ENCODE measurements at regions not wholly inside any gene's neighbourhood (a gene's known extent, or its start where the extent isn't known, plus 50 kb on each side); places are given as distances from the start of the nearest gene placed in this dataset.

GRCh38 chr13:67736646-67737420, 506.7 kb upstream of the PCDH9 start:
- no peak for TF ChIP-seq EP300 (IDR thresholded peaks at IDR 0.05)
- peak; percentile 27; the same call in 1 of the 3 replicates for TF ChIP-seq CTCF (IDR thresholded peaks at IDR 0.05)
- TF ChIP-seq, protein P1, sequence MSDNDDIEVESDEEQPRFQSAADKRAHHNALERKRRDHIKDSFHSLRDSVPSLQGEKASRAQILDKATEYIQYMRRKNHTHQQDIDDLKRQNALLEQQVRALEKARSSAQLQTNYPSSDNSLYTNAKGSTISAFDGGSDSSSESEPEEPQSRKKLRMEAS (IDR thresholded peaks at IDR 0.05), result no peak
- no peak for TF ChIP-seq TP53 (CRISPR knock-in tag; IDR thresholded peaks at IDR 0.05)
- no peak for TF ChIP-seq TFCP2L1 (CRISPR knock-in tag; IDR thresholded peaks at IDR 0.05)
- no peak for TF ChIP-seq ZC3H11A (IDR thresholded peaks at IDR 0.05)
- TF ChIP-seq CEBPB (IDR thresholded peaks at IDR 0.05), result no peak
- TF ChIP-seq USF2 (IDR thresholded peaks at IDR 0.05), result no peak
- no peak for TF ChIP-seq JUNB (IDR thresholded peaks at IDR 0.05)
- no peak for TF ChIP-seq HOXA7 (CRISPR knock-in tag; IDR thresholded peaks at IDR 0.05)
- TF ChIP-seq CBX8 (IDR thresholded peaks at IDR 0.05), result no peak
- no peak for TF ChIP-seq GATA3 (IDR thresholded peaks at IDR 0.05; ENCODE audit: borderline replicate concordance)
